Thoracic aorta (tissue), 2 donors: ENCODE measurements at regions not wholly inside any gene's neighbourhood (a gene's known extent, or its start where the extent isn't known, plus 50 kb on each side); places are given as distances from the start of the nearest gene placed in this dataset.

ENCODE experiments used
- ATAC-seq: fragments of 150-250 bp; one replicate; pipeline ENCODE4 v1.8.0; 2017; ENCODE audit warnings: low read depth; ENCODE audit not compliant: insufficient number of reproducible peaks, low FRiP score
- DNase-seq: peaks from one replicate; pipeline ENCODE4 v3.0.0-alpha.2; 2020; ENCODE audit warnings: low spot score
- H3K27ac ChIP-seq, 2 donors: fragments of 200-600 bp; sonication (generic); 1 replicate in 1 of 2; 2 replicates in 1 of 2; pipeline ENCODE4 v1.5.1; 2016; ENCODE audit warnings: mild to moderate bottlenecking in 2 of 2, moderate library complexity in 2 of 2
- H3K27me3 ChIP-seq: fragments of 200-600 bp; sonication (generic); replicated peaks from 2 replicates; pipeline ENCODE4 v1.6.0; 2016; ENCODE audit warnings: mild to moderate bottlenecking; ENCODE audit not compliant: insufficient read depth
- H3K36me3 ChIP-seq: fragments of 200-600 bp; sonication (generic); one replicate; pipeline ENCODE4 v1.5.1; 2016
- H3K4me1 ChIP-seq, 2 donors: fragments of 200-600 bp; sonication (generic); 1 replicate in 1 of 2; 2 replicates in 1 of 2; pipeline versions ENCODE4 v1.5.1 to v1.6.0; 2016; ENCODE audit warnings: low read depth in 2 of 2, mild to moderate bottlenecking in 1 of 2; ENCODE audit not compliant: control insufficient read depth in 1 of 2
- H3K4me3 ChIP-seq: fragments of 200-600 bp; sonication (generic); 2 replicates; pipeline ENCODE4 v1.5.1; 2016; ENCODE audit warnings: mild to moderate bottlenecking
- H3K9me3 ChIP-seq: fragments of 200-600 bp; sonication (generic); 2 replicates; pipeline ENCODE4 v1.5.1; 2016
- TF ChIP-seq, protein P1 (sequence below): fragments of 200-600 bp; sonication (generic); IDR thresholded peaks from one replicate; pipeline ENCODE4 v1.5.1; 2019; ENCODE audit warnings: antibody characterized with exemption

DNA sequence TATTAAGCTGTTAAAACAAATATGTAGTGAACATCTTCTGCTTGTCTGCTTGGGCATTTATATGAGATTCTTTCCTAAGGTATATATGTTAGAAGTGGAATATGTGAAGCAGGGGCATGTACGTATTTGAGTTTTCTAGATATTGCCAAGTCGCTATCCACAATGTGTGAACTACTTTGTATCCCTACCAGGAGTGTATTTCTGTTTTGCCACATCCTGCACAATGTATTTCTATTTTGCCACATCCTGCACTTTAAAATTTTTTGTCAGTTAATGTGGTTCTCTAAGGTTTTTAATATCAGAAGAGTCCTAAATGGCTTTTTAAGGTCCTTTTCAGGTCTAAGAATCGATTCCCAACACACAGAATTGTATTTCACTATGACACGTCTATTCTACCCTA lies 141.7 kb upstream of the ATP5MC3 start:
- DNase-seq (no peak), ATAC-seq (no peak)
- Histone ChIP-seq H3K9me3 (peaks cover 9% of the 10 kb centered on the region), H3K4me1 (no peaks in the 10 kb centered on the region), H3K4me3 (no peak overlapping the region), H3K36me3 (no peaks in the 10 kb centered on the region), H3K27me3 (peaks cover 5% of the 10 kb centered on the region), H3K27ac (no peak overlapping the region)
- TF ChIP-seq, protein P1, sequence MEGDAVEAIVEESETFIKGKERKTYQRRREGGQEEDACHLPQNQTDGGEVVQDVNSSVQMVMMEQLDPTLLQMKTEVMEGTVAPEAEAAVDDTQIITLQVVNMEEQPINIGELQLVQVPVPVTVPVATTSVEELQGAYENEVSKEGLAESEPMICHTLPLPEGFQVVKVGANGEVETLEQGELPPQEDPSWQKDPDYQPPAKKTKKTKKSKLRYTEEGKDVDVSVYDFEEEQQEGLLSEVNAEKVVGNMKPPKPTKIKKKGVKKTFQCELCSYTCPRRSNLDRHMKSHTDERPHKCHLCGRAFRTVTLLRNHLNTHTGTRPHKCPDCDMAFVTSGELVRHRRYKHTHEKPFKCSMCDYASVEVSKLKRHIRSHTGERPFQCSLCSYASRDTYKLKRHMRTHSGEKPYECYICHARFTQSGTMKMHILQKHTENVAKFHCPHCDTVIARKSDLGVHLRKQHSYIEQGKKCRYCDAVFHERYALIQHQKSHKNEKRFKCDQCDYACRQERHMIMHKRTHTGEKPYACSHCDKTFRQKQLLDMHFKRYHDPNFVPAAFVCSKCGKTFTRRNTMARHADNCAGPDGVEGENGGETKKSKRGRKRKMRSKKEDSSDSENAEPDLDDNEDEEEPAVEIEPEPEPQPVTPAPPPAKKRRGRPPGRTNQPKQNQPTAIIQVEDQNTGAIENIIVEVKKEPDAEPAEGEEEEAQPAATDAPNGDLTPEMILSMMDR: no peak

- no peak overlapping the region for H3K4me3 ChIP-seq
- no peak overlapping the region for H3K27ac ChIP-seq
- no peaks in the 10 kb centered on the region for H3K27me3 ChIP-seq
- H3K9me3 ChIP-seq: no peaks in the 10 kb centered on the region
- ATAC-seq (no peak), DNase-seq (no peak)
- H3K4me1 ChIP-seq: no peaks in the 10 kb centered on the region
- H3K36me3 ChIP-seq: no peaks in the 10 kb centered on the region
- TF ChIP-seq, protein P1: no peak
These were observed 137.0 kb upstream of the ATP5MC3 start for GRCh38 chr2:175318542-175318941.

- Histone ChIP-seq H3K4me3 (no peak overlapping the region), H3K9me3 (no peaks in the 10 kb centered on the region), H3K4me1 (no peaks in the 10 kb centered on the region), H3K27ac (no peak overlapping the region), H3K27me3 (no peaks in the 10 kb centered on the region), H3K36me3 (no peaks in the 10 kb centered on the region)
- TF ChIP-seq, protein P1: no peak
- ATAC-seq: no peak
- no peak for DNase-seq
These were observed 136.2 kb upstream of the ATP5MC3 start for GRCh38 chr2:175317751-175318150.

DNA sequence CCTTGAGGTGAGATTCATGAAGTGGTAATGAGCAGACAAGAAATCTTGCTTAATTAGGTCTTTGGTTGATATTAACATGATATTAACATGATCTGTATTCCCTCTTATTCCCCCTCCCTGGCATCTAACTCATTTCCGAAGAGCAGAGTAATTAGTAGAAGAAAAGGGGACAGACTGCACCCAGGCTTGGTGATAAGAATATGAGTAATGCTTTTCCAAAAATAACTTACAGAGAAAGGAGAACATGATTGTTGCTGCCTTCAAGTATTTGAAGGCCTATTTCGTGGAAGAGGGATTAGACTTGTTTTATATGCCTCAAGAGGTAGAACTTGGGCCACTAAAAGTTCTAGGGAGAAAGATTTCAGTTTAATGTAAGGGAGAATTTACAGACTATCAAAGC lies 130.6 kb upstream of the ATP5MC3 start:
- TF ChIP-seq, protein P1: no peak

GRCh38 chr2:175310813-175311504 lies 129.4 kb upstream of the ATP5MC3 start:
- Histone ChIP-seq H3K36me3 (no peaks in the 10 kb centered on the region), H3K27ac (no peak overlapping the region), H3K4me1 (no peaks in the 10 kb centered on the region), H3K9me3 (no peaks in the 10 kb centered on the region), H3K4me3 (no peak overlapping the region), H3K27me3 (no peaks in the 10 kb centered on the region)
- ATAC-seq: no peak
- TF ChIP-seq, protein P1: no peak
- DNase-seq: no peak

More for the DNA sequence above, 130.6 kb upstream of the ATP5MC3 start:
- DNase-seq (no peak), ATAC-seq (no peak)
- no peaks in the 10 kb centered on the region for H3K27me3 ChIP-seq
- H3K36me3 ChIP-seq: no peaks in the 10 kb centered on the region
- H3K9me3 ChIP-seq: no peaks in the 10 kb centered on the region
- no peaks in the 10 kb centered on the region for H3K4me1 ChIP-seq
- no peak overlapping the region for H3K4me3 ChIP-seq
- no peak overlapping the region for H3K27ac ChIP-seq
